ENCODE measurements at regions not wholly inside any gene's neighbourhood (a gene's known extent, or its start where the extent isn't known, plus 50 kb on each side); places are given as distances from the start of the nearest gene placed in this dataset.

DNA sequence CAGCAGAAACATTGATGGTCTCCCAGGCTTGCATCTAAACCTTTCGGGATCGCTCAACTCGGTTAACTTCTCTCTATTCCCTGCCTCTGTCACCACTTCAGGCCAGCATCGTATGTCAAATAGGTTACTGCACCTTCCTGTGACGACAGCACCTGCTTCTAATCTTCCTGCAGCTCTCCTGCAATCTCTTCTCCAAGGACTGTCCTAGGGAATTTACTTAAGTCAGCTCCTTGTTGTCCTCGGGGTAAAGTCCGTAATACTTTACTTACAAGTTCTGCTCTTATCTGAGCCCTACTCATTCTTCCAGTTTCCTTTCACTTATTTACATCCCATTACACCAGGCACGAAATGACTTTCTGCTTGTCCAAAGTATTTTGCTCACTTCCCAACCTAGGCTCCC is 372.7 kb upstream of the AKR1E2 start:
- Mint-ChIP-seq H3K36me3 (no peaks in the 10 kb centered on the region), H3K27ac (no peak overlapping the region), H3K27me3 (peaks cover 8% of the 10 kb centered on the region), H3K4me1 (peaks cover 6% of the 10 kb centered on the region), H3K9me3 (no peaks in the 10 kb centered on the region), H3K4me3 (no peak overlapping the region)
- DNase-seq (ENCODE audit: low spot score in 2 of 2) (no peak), ATAC-seq (ENCODE audit: low read depth) (no peak)

DNA sequence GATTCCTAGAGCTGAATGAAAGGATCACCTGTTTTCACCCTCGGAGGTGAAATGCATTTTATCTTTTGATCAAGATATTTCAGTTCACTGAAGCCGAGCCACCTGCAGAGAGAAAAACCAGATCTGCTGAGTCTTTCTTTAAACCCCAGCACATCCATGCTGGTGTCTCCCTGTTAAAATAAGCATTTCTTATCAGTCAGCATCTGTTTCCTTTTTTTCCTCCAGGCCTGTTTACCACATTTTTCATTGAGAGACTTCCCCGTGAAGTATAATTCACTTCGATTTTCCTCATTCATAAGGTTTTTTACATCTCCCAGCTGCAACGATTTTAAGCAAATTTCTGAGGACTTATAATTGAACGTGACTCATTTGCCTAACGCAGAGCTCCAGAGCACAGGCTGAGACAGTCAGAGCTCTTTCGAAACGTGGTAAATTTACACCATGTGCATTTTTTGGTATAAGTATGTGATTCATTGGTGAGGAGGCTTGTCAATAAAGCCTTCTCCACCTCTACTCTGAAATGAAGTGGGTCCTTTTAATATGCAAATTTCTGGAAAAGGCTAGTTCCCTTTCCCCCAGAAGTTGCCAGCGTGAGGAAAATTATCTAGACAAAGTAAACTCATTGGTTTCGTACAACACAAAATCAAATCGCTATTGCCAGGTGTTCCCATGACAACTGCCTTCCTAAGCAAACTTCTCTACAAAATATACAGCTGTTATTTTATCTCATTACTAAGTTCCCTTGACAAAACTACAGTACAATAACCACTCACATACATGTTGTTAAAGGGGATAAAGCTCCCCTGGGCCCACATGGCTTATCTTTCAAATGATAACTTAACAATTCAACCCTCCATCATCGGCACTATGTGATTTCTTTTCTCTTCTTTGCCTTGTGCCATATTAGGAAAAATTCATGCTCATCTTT is 374.8 kb upstream of the AKR1E2 start:
- DNase-seq (ENCODE audit: low spot score in 2 of 2) (no peak), ATAC-seq (ENCODE audit: low read depth) (no peak)
- H3K27me3 Mint-ChIP-seq, result peaks cover 9% of the 10 kb centered on the region
- no peak overlapping the region for H3K4me3 Mint-ChIP-seq
- no peak overlapping the region for H3K27ac Mint-ChIP-seq
- no peaks in the 10 kb centered on the region for H3K36me3 Mint-ChIP-seq
- no peaks in the 10 kb centered on the region for H3K9me3 Mint-ChIP-seq
- H3K4me1 Mint-ChIP-seq, result peaks cover 6% of the 10 kb centered on the region

DNA sequence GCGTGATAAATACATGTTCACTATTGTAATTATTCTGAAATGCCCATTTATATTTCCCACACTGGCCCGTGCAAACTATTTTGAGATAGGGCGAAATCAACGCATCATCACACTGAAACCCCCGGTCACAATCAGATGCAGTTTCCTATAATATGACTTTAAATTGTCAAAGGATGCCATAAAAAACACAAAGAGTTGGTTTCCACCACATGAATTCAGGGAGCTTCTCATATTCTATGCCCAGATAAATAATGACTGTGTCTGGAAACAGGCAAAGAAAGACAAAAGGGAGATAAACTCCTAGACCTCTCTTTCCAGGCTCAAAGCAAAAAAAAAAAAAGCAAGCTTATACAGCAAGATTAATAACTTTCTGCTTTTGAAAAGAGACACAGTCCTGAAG is 375.8 kb upstream of the AKR1E2 start:
- DNase-seq (ENCODE audit: low spot score in 2 of 2), result no peak
- no peaks in the 10 kb centered on the region for H3K36me3 Mint-ChIP-seq
- no peak for ATAC-seq (ENCODE audit: low read depth)
- peaks cover 6% of the 10 kb centered on the region for H3K4me1 Mint-ChIP-seq
- H3K27me3 Mint-ChIP-seq, result peaks cover 9% of the 10 kb centered on the region
- H3K4me3 Mint-ChIP-seq, result no peak overlapping the region
- no peak overlapping the region for H3K27ac Mint-ChIP-seq
- H3K9me3 Mint-ChIP-seq, result peaks cover under 1% of the 10 kb centered on the region

DNA sequence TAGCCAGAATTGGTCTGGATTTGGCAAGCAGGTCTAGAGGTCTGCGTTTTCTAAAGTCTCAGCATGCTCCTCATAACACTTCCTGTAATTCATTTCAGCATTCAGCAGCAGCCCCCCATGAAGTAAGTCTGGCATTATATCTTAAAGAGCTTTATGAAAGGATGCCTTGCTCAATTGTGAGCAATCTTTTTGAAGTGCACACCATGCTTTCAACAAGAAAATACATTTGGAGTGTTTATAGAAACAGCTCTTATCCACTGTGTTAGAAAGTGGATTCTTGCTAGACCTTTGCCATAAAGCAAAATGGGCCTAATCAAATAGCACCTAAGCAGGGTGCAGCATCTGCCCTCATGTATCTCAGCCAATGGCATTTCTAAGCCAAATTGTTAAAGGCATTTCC is 378.0 kb upstream of the AKR1E2 start:
- Mint-ChIP-seq H3K9me3 (peaks cover 6% of the 10 kb centered on the region), H3K27me3 (peaks cover 9% of the 10 kb centered on the region), H3K4me1 (peaks cover 6% of the 10 kb centered on the region), H3K4me3 (no peak overlapping the region), H3K36me3 (no peaks in the 10 kb centered on the region), H3K27ac (no peak overlapping the region)
- ATAC-seq (ENCODE audit: low read depth) (no peak), DNase-seq (ENCODE audit: low spot score in 2 of 2) (no peak)

DNA sequence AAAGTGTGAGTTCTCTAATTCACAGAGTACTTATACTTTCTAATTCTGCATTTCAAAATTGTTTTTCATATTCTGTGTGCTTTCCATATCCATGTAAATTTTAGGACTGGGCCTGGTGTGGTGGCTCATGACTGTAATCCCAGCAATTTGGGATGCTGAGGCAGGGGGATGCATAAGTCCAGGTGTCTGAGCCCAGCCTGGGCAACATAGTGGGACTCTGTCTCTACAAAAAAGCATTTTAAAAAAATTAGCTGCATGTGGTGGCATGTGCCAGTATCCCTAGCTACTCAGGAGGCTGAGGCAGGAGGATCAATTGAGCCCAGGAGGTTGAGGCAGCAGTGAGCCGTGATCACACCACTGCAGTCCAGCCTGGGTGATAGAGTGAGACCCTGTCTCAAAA is 382.6 kb upstream of the AKR1E2 start:
- peaks cover 11% of the 10 kb centered on the region for H3K9me3 Mint-ChIP-seq
- no peak overlapping the region for H3K27ac Mint-ChIP-seq
- ATAC-seq (ENCODE audit: low read depth) (no peak), DNase-seq (ENCODE audit: low spot score in 2 of 2) (no peak)
- peaks cover 2% of the 10 kb centered on the region for H3K36me3 Mint-ChIP-seq
- H3K4me1 Mint-ChIP-seq, result no peaks in the 10 kb centered on the region
- no peak overlapping the region for H3K4me3 Mint-ChIP-seq
- peaks cover 8% of the 10 kb centered on the region for H3K27me3 Mint-ChIP-seq

DNA sequence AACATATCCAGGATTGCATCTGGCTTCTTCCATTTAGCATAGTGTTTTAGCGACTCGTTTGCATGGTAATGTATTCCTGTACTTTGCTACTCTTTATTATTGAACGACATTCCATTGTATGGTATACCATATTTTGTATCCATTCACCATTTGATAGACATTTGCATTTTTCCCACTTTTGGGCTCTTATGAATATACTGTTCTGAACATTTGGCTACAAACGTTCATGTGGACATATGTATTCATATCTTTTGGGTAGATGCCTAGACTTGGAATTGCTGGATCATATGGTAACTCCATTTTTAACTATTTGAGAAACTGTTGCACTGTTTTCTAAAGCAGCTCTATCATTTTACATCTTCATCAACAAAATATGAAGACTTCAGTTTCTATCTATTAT is 383.7 kb upstream of the AKR1E2 start:
- DNase-seq (ENCODE audit: low spot score in 2 of 2), result no peak
- Mint-ChIP-seq H3K27ac (no peak overlapping the region), H3K36me3 (peaks cover 2% of the 10 kb centered on the region), H3K4me1 (no peaks in the 10 kb centered on the region), H3K9me3 (peaks cover 11% of the 10 kb centered on the region), H3K27me3 (peaks cover 7% of the 10 kb centered on the region), H3K4me3 (no peak overlapping the region)
- ATAC-seq (ENCODE audit: low read depth), result no peak

DNA sequence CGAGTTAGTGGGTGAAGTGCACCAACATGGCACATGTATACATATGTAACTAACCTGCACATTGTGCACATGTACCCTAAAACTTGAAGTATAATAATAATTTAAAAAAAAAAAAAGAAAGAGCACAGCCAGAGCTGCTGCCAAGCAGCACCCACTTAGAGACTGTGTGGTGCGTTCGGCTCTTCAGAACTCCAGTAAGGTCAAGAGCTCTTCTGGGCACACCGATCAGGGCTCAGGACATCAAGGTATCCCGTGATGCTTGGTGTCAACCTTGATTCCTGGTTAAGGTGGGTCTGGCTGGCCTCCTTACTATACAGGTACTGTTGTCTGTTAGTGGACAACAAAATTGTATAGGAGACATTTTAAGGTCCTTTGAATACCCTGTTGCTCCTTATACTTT is 385.7 kb upstream of the AKR1E2 start:
- peaks cover 2% of the 10 kb centered on the region for H3K36me3 Mint-ChIP-seq
- DNase-seq (ENCODE audit: low spot score in 2 of 2) (no peak), ATAC-seq (ENCODE audit: low read depth) (no peak)
- no peak overlapping the region for H3K4me3 Mint-ChIP-seq
- H3K27ac Mint-ChIP-seq, result no peak overlapping the region
- peaks cover 11% of the 10 kb centered on the region for H3K9me3 Mint-ChIP-seq
- peaks cover 7% of the 10 kb centered on the region for H3K27me3 Mint-ChIP-seq
- H3K4me1 Mint-ChIP-seq, result no peaks in the 10 kb centered on the region

DNA sequence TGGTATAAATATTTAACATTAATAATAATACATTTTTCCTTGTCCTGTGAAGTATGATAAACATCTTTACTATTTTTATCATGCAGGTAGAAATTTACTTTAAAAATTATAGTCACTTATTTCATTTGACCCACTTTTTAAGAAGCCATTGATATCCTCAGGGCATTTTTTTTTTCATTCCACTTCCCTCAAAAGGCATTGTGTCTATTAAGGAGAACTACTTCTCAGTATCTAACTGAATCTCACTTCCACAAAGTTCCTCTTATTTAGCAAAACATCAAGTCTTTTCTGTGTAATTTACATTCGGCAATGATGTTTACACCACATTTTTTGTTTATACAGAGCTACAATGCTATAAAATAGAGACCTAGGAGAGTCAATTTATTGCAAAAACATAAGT is 388.2 kb upstream of the AKR1E2 start:
- H3K27me3 Mint-ChIP-seq, result peaks cover 2% of the 10 kb centered on the region
- H3K9me3 Mint-ChIP-seq, result peaks cover 5% of the 10 kb centered on the region
- H3K36me3 Mint-ChIP-seq, result peaks cover 2% of the 10 kb centered on the region
- ATAC-seq (ENCODE audit: low read depth) (no peak), DNase-seq (ENCODE audit: low spot score in 2 of 2) (no peak)
- H3K4me1 Mint-ChIP-seq, result no peaks in the 10 kb centered on the region
- H3K4me3 Mint-ChIP-seq, result no peak overlapping the region
- H3K27ac Mint-ChIP-seq, result no peak overlapping the region

DNA sequence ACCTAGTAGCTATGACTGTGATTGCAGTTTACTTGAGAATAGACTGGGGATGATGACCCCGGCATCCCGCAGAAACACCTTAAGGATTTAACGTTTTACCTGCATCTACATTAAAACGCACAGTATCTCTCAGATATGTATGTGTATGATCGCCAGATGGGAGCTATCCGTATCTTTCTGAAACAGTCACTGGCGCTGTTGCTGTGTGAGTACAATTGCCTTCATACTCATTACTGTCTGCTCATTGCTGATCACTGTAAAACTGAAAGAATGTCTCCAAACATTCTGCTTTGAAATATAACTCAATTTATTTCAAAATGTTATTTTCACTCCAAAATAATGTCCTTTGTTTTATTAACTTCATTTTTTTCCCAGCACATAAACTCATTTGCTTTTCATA is 388.9 kb upstream of the AKR1E2 start:
- Mint-ChIP-seq H3K36me3 (no peaks in the 10 kb centered on the region), H3K9me3 (peaks cover 2% of the 10 kb centered on the region), H3K27me3 (peaks cover 2% of the 10 kb centered on the region), H3K4me3 (no peak overlapping the region), H3K4me1 (no peaks in the 10 kb centered on the region), H3K27ac (no peak overlapping the region)
- DNase-seq (ENCODE audit: low spot score in 2 of 2) (no peak), ATAC-seq (ENCODE audit: low read depth) (no peak)

DNA sequence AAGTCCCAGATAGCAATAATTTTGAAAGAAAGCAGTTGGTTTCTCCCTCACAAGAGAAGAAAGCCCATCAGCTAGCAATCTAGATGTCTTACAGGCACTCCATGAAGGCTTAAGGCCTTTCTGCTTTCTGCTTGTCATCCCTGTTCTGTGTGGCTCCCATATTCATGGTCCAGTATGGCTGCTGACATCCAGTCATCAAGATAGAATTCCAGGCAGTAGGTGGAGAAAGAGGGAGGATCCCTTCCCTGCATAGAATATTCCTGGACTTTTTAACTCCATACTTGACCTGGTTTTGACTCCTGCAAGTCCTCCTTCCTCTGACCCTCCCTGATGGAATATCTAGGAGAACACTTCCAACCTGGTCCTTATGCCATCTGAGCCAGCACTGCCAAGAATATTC is 389.9 kb upstream of the AKR1E2 start:
- Mint-ChIP-seq H3K36me3 (no peaks in the 10 kb centered on the region), H3K4me3 (no peak overlapping the region), H3K27ac (no peak overlapping the region), H3K4me1 (no peaks in the 10 kb centered on the region), H3K27me3 (peaks cover 3% of the 10 kb centered on the region), H3K9me3 (no peaks in the 10 kb centered on the region)
- no peak for ATAC-seq (ENCODE audit: low read depth)
- DNase-seq (ENCODE audit: low spot score in 2 of 2), result no peak

DNA sequence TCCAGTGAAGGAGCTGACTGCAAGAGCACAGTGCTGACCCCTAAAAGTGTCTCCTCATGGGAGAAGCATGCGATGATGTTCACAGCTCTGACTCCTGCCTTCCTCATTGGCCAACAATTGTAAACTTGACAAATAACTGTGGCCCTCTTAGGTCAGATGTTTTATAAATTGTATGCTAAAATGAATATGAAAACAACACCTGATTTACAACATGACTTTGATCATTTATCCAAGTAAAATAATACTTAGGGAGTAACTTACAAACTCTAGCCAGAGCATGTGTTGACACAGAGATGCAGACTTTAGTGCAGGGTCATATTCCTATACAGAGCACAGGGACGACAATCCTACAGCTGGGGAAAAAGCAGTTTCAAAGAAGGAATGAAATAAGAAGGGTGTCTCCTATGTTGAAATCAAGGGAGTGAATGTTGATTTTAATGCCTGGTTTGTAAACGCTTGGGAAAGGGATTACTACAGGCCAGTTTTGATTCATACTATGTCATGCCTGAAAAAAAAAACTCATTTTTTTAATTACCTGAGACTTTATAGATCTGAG is 391.4 kb upstream of the AKR1E2 start:
- ATAC-seq (ENCODE audit: low read depth) (no peak), DNase-seq (ENCODE audit: low spot score in 2 of 2) (no peak)
- Mint-ChIP-seq H3K27me3 (peaks cover 2% of the 10 kb centered on the region), H3K27ac (no peak overlapping the region), H3K4me3 (no peak overlapping the region), H3K9me3 (no peaks in the 10 kb centered on the region), H3K4me1 (no peaks in the 10 kb centered on the region), H3K36me3 (no peaks in the 10 kb centered on the region)

DNA sequence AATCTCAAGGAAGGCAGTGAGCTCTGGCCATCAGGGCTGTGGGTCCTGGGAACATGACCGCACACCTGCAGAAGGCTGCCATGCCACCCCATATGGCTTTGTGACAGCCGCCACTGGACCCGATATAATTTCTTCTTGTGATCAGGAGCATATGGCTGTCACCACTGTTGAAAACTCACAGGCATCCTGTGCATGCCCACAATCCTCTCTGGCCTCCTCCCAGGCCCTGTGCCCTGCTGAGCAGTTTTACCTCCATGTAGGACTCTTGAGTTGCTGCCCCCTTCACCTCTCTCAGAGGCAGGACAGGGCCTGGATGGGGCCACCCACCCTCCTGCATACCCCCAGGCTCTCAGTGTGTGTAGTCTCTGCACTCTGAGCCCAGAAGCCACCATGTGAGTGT is 391.9 kb upstream of the AKR1E2 start:
- Mint-ChIP-seq H3K4me1 (no peaks in the 10 kb centered on the region), H3K27me3 (peaks cover 2% of the 10 kb centered on the region), H3K36me3 (no peaks in the 10 kb centered on the region), H3K9me3 (no peaks in the 10 kb centered on the region), H3K4me3 (no peak overlapping the region), H3K27ac (no peak overlapping the region)
- DNase-seq (ENCODE audit: low spot score in 2 of 2) (no peak), ATAC-seq (ENCODE audit: low read depth) (no peak)

DNA sequence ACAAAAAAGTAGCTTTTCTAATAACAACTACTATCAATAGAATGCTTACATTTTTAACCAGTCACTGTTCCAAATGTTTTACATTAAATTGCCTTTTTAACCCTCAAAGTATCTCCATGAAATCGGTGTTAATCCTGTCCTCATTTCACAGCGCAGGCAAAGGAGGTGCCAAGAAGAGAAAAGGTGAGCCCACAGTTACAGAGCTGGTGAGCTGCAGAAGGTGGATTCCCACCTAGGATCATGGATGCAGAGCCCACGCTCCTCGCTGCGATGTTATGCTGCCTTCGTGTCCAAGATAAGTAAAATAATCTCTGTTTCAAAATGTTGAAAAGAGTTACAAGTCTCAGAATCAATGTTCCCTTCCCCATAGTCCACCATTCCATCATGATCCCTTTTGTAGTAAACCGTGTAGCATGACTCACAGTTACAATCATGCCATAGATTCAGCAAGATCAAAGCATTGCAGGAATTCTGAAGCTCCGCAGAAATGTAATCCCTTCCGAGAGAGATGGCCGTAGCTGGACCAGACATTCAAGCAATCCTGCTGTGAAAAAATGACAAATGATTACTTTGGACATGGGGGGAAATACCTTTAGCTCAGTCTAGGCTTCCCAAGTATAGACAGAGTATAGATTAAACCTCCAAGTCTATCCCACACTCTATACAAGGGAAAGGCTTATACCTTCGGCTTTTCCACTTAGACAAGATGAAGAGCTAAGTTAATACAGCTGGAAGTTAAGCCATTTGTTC is 394.7 kb upstream of the AKR1E2 start:
- no peaks in the 10 kb centered on the region for H3K4me1 Mint-ChIP-seq
- H3K36me3 Mint-ChIP-seq, result no peaks in the 10 kb centered on the region
- DNase-seq (ENCODE audit: low spot score in 2 of 2) (no peak), ATAC-seq (ENCODE audit: low read depth) (no peak)
- peaks cover 2% of the 10 kb centered on the region for H3K27me3 Mint-ChIP-seq
- H3K9me3 Mint-ChIP-seq, result no peaks in the 10 kb centered on the region
- H3K4me3 Mint-ChIP-seq, result no peak overlapping the region
- no peak overlapping the region for H3K27ac Mint-ChIP-seq

DNA sequence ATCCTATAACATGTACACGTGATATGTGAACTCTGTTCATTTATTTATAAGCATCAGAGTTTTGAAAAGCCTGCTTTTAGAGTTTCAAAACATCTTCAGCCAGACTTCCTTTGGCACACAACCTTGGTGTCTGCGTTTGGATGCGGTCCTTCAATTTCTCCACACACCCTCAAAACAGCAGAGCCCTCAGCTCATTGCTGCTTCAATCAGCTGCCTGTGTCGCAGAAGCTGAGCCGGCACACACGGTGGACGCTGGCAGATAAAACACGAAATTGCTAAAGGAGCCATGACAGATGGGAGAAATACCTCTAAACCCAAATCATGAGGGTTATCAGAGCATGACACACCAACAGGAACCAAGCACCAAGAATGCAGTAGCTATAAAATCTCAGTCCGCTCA is 396.4 kb upstream of the AKR1E2 start:
- Mint-ChIP-seq H3K9me3 (peaks cover 1% of the 10 kb centered on the region), H3K27me3 (peaks cover 2% of the 10 kb centered on the region), H3K4me1 (no peaks in the 10 kb centered on the region), H3K4me3 (no peak overlapping the region), H3K36me3 (no peaks in the 10 kb centered on the region), H3K27ac (no peak overlapping the region)
- DNase-seq (ENCODE audit: low spot score in 2 of 2) (no peak), ATAC-seq (ENCODE audit: low read depth) (no peak)

Measured in memory B cell (primary cell).